NCI-H526 (cell line): ENCODE measurements at regions not wholly inside any gene's neighbourhood (a gene's known extent, or its start where the extent isn't known, plus 50 kb on each side); places are given as distances from the start of the nearest gene placed in this dataset.

Experiments
- DNase-seq, 2 experiments: peaks; one replicate each; lab custom pipeline; 2025; lab: John Stamatoyannopoulos, UW

- DNase-seq: no peak
These were observed 1160.0 kb downstream of the ADGRL3 start for GRCh38 chr4:62360156-62360545.

- DNase-seq: no peak
These were observed 1159.5 kb downstream of the ADGRL3 start for GRCh38 chr4:62359441-62360155.

GRCh38 chr4:62344915-62345314 lies 1144.8 kb downstream of the ADGRL3 start:
- DNase-seq: no peak

GRCh38 chr4:62344474-62344873 lies 1144.3 kb downstream of the ADGRL3 start:
- DNase-seq: no peak

- no peak for DNase-seq
These were observed 1142.2 kb downstream of the ADGRL3 start for GRCh38 chr4:62342346-62342745.

- DNase-seq: no peak
These were observed 1128.4 kb downstream of the ADGRL3 start for GRCh38 chr4:62328526-62328925.

- DNase-seq: no peak
These were observed 1127.6 kb downstream of the ADGRL3 start for GRCh38 chr4:62327612-62328297.

- DNase-seq: no peak
These were observed 1124.1 kb downstream of the ADGRL3 start for GRCh38 chr4:62324215-62324614.

GRCh38 chr4:62320612-62321011 lies 1120.5 kb downstream of the ADGRL3 start:
- no peak for DNase-seq

GRCh38 chr4:62302710-62303109 lies 1102.6 kb downstream of the ADGRL3 start:
- DNase-seq: no peak

- no peak for DNase-seq
These were observed 1101.4 kb downstream of the ADGRL3 start for GRCh38 chr4:62301500-62301899.

- no peak for DNase-seq
These were observed 1093.4 kb downstream of the ADGRL3 start for GRCh38 chr4:62293551-62293950.

GRCh38 chr4:62292911-62293310 lies 1092.8 kb downstream of the ADGRL3 start:
- no peak for DNase-seq

GRCh38 chr4:62288808-62289541 lies 1088.8 kb downstream of the ADGRL3 start:
- DNase-seq: no peak

- DNase-seq: no peak
These were observed 1084.9 kb downstream of the ADGRL3 start for GRCh38 chr4:62285026-62285425.

GRCh38 chr4:62279689-62280088 lies 1079.6 kb downstream of the ADGRL3 start:
- no peak for DNase-seq

GRCh38 chr4:62275470-62275869 lies 1075.3 kb downstream of the ADGRL3 start:
- no peak for DNase-seq

- no peak for DNase-seq
These were observed 1074.7 kb downstream of the ADGRL3 start for GRCh38 chr4:62274782-62275181.

- DNase-seq: no peak
These were observed 1071.0 kb downstream of the ADGRL3 start for GRCh38 chr4:62271107-62271506.

- DNase-seq: no peak
These were observed 1069.8 kb downstream of the ADGRL3 start for GRCh38 chr4:62269918-62270317.

GRCh38 chr4:62263454-62263853 lies 1063.3 kb downstream of the ADGRL3 start:
- DNase-seq: no peak

- no peak for DNase-seq
These were observed 1062.5 kb downstream of the ADGRL3 start for GRCh38 chr4:62262676-62263075.

GRCh38 chr4:62260254-62260653 lies 1060.1 kb downstream of the ADGRL3 start:
- no peak for DNase-seq
